ENCODE measurements at regions not wholly inside any gene's neighbourhood (a gene's known extent, or its start where the extent isn't known, plus 50 kb on each side); places are given as distances from the start of the nearest gene placed in this dataset.

DNA sequence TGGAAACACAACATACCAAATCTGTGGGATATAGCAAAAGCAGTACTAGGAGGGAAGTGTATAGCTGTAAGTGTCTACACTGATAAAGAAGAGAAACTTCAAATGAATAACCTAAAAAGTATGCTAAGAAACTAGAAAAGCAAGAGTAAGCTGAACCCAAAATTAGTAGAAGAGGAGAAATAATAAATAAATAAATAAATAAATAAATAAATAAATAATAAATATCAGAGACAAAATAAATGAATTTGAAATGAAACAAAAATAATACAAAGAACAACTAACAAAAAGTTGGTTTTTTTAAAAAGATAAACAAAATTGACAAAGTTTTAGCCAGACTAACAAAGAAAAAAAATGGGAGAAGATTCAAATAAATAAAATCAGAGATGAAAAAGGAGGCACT is 72.7 kb upstream of the TSPAN8 start:
- no peak for TF ChIP-seq POLR2A (IDR thresholded peaks at IDR 0.05; ENCODE audit: low read depth)
- TF ChIP-seq POLR2AphosphoS5 (IDR thresholded peaks at IDR 0.05) = no peak
